MM.1S (cell line): ENCODE measurements at regions not wholly inside any gene's neighbourhood (a gene's known extent, or its start where the extent isn't known, plus 50 kb on each side); places are given as distances from the start of the nearest gene placed in this dataset.

Experiments used
- CTCF ChIP-seq: fragments of 300-600 bp; sonication (generic); IDR thresholded peaks from 2 replicates; pipeline ENCODE4 v1.5.1; 2016; ENCODE audit warnings: antibody characterized with exemption, low read length, mixed read lengths
- EZH2 ChIP-seq: fragments of 300-600 bp; sonication (generic); optimal IDR thresholded peaks from 2 replicates; pipeline ENCODE3; 2017; ENCODE audit warnings: low read depth, mild to moderate bottlenecking, antibody characterized with exemption, low read length, mixed read lengths

- no peak for TF ChIP-seq CTCF
- no peak for TF ChIP-seq EZH2
Measured at GRCh38 chr12:5294274-5295070, 137.4 kb upstream of the NTF3 start.
